ENCODE measurements at regions not wholly inside any gene's neighbourhood (a gene's known extent, or its start where the extent isn't known, plus 50 kb on each side); places are given as distances from the start of the nearest gene placed in this dataset.

DNA sequence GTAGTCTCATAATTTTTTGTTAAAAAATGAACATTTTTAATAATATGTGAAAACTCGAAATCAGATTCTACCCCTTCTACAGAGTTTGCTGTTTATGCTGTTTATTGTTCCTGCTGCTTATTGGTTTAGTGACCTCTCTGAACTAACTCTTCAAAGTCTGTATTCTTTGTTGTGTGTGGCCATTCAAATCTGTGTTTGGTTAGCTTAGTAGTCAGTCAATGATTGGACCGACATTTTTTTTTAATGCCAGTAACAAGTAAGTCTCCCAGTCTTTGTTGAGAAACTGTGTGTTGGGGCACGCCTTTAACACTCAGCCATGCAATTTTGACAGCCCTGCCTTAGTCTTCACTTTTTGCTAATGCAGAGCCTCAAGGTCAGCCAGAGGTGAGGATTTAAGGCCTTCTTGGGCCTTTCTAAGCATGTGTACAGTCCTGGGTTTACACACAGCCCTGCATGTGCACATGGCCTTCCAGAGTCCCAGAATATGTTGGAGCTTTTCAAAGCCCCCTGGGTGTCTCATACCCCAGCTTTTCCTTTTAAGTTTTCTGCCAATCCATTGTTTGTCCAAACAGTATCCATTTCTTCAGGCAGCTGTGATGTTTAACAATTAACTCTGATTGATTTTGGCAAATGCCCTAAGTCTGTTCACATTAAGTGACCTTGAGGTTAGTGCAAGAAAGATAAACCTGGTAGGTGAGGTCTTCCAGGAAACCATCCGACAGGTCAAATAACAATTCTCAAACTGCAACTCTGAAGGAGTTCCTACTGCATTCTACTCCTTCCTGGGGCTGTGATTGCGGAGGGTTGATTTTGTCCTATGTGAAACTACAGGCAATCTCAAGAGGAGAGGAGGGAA, 389.3 kb downstream of the PMP22 start:
- no peak for DNase-seq

- no peak for DNase-seq
These were observed 391.1 kb downstream of the PMP22 start for GRCh38 chr17:14873996-14874395.

DNA sequence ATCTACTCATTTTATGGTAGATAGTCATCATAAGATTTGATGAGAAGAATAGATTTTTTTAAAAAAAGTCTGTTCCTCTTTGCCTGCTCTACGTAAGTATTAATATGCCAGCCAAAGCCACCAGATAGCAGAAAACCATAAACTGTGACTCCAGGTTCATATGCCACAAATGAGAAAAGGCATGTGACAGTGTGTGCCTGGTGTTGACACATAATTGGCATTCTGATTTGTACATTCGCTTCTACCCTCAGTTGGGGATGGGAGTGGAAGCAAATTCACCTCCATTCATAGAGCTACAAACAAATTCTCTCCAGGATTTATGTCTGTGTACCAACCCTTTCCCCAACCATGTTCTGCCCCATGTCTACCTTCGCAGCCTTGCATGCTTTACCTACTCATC, 391.6 kb downstream of the PMP22 start:
- DNase-seq: no peak

GRCh38 chr17:14871921-14872320, 393.2 kb downstream of the PMP22 start:
- no peak for DNase-seq

- DNase-seq: no peak
These were observed 398.9 kb downstream of the PMP22 start for GRCh38 chr17:14866266-14866665.

- DNase-seq: no peak
These were observed 401.0 kb downstream of the PMP22 start for GRCh38 chr17:14864127-14864526.

DNA sequence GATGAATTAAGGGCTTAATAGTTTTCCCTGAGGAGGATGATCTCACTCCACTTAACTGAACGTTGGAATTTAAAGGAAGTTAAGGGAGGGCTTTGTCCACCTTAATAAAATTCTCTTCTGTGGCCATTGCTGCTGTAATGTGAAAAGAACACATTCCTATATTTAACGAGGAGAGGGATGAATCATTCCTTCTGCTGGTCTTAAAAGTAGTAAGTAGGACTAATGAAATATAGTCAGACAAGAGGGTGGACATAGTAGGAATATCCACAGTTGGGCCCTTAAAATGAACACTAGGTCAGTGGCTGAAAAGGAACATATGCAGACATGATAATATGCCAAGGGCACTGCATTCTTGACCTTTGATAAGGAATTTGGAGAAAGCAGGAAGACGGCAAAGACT, 405.6 kb downstream of the PMP22 start:
- no peak for DNase-seq

GRCh38 chr17:14856176-14856575, 408.9 kb downstream of the PMP22 start:
- DNase-seq: no peak

DNA sequence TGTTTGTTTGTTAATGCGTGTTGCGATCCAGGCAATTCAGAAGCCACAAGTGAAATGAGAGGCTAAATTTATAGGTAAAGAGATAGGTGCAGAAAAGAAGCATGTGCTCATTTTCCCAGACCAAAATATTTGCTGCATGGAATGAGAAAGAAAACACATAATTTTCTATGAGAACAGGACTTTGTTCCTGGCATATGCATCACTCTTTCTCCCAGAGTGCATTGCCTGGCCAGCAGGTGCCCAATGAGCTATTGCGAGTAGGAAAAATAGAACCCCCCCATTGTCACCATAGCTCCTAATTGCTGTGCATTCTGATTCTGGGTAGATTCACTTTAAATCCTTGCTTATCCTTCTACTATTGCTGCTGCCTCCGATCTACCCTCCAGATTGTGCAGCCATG, 410.4 kb downstream of the PMP22 start:
- no peak for DNase-seq

DNA sequence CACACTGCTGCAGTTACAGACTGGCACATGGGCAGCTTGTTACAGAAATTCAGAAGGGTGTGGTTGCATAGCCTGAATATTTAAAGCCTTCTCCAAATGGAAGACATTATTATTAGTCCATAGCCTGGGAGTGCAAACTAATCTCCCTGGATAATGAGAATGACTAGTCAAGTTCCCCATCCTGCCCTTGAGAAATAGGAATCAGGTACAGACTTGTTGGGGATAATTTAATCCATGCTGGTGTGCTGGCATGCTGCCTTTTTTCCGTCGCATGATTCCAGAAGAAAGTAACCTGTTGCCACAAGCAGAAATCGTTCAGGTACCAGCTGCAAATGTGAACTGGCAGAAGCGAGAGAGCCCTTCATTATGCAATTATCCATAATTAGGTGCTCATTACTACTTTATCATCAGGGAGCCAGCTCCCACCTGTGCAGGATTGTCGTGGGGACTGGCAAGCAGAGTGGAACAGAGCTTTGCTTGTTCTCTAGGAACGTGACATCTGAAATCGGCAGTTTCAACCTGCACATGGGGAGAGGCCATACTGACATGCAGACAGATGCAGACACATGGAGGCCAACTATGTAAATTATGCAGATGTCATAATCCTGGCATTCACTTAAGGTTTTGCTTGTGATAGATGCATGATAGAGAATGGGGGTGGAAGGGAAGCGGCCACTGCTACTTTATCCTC, 419.4 kb downstream of the PMP22 start:
- DNase-seq: no peak

DNA sequence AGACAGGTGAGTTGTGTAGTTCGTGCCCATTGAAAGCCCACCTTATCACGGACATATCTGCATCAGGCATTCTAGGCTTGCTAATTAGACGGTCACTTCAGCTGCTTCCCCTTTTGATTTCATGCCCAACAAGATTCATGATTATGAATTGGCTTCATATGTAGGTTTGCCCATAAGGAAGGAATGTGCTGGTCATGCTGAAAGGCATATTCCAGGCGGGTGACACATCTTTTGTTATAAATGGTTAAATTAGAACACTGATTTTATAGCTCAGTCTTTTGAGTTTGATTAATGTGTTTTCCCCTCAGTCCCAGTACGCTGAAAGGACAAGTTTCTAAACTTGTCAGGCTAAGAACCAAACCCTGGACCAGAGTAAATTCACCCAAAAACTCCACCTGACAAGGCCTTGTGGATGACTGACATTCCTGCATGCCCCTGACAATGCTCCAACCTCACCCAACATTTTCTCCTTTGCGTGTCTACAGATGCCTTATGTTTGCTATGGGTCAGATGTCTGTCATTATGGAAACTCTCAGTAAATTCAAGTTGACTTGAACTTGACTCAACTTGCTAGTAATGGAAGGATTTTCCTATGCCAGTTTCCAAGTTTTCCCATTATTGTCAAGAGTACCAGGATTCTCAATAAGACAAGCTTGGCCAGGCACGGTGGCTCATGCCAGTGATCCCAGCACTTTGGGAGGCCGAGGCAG, 421.9 kb downstream of the PMP22 start:
- DNase-seq: no peak

- DNase-seq: no peak
These were observed 424.4 kb downstream of the PMP22 start for GRCh38 chr17:14840616-14841231.

- DNase-seq: no peak
These were observed 426.6 kb downstream of the PMP22 start for GRCh38 chr17:14838567-14838966.

DNA sequence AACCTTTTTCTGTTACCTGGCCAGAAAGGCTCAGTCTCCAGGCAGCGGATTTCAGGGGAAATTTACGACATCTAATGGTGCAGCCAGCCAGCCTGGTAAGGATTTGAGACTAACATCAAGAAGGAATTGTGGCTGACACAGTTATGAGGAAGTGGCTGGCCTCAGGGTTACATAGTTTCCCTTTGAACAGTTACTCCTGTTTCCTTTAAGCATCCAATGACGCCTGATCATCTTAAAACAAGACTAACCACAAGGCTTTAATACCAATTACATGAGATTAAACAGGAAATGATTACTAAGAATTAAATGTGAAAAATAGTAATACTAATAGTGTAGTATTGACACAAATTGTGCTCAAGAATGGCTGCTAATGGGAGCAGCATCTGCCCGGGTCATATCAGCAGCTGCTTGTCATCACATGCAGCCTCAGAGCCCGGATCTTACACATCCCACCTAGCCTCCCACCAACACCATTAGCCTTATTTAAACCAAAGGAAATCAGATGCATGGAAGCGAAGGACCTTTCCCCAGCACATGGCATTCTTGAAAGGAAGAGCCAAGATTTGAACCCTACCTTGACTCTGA, 431.8 kb downstream of the PMP22 start:
- DNase-seq: no peak

GRCh38 chr17:14831491-14831890, 433.6 kb downstream of the PMP22 start:
- DNase-seq: no peak

- DNase-seq: no peak
These were observed 437.7 kb downstream of the PMP22 start for GRCh38 chr17:14827396-14827919.

GRCh38 chr17:14826358-14826757, 438.8 kb downstream of the PMP22 start:
- no peak for DNase-seq

GRCh38 chr17:14818469-14818868, 446.7 kb downstream of the PMP22 start:
- no peak for DNase-seq

DNA sequence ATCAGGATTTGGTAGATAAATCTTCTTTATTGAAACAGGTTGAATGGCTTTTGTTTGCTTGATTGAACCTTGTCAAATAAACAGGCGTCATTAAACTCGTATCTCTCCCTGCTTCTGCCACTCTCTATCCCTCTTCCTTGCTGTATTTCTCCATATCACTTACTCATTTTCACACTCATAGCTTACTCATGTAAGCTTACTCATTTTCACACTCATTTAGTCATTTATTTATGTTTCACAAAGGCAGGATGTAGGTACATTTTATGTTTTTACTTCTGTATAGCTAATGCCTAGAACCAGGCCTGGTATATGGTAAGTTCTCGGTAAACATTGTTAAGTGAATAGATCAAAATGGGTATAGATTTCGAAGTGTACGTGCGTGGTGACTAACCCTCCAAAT, 450.0 kb downstream of the PMP22 start:
- DNase-seq: no peak

GRCh38 chr17:14813649-14814370, 451.3 kb downstream of the PMP22 start:
- DNase-seq: no peak

DNA sequence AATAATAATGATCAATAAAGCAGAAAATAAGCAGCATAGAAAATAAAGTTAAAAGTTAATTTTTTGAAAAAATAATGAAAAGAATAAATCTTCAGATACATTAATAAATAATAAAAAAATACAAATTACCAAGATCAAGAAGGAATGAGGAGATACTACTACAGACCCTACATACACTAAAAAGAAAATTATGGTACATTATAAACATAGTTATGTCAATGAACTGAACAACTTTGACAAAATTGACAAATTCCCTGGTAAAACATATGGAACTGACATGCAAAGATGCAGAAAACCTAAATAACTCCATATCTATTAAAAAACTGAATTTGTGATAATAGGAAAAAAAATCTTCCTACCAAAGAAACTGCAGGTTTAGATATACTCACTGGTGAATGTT, 456.7 kb downstream of the PMP22 start:
- DNase-seq: no peak

- DNase-seq: no peak
These were observed 459.8 kb downstream of the PMP22 start for GRCh38 chr17:14805348-14805747.
